Calu3 (cell line): ENCODE measurements at regions not wholly inside any gene's neighbourhood (a gene's known extent, or its start where the extent isn't known, plus 50 kb on each side); places are given as distances from the start of the nearest gene placed in this dataset.

Experiments
- BruUV-seq: library from RNA; stranded (reverse); fragments of 400-500 nt; replicated peaks from 2 replicates; lab custom pipeline; 2021; lab: Mats Ljungman, UMichigan
- CTCF ChIA-PET: fragments of 300-600 bp; sonication (Branson Sonifier 250); formaldehyde crosslinking; loops from one replicate; lab custom pipeline; 2022; ENCODE audit warnings: antibody characterized with exemption; lab: Charles Lee
- DNase-seq: peaks from one replicate; pipeline ENCODE4 v3.0.0; 2022
- H3K27ac Mint-ChIP-seq: one replicate; pipeline ENCODE4 v1.8.0; 2022; ENCODE audit warnings: mixed read lengths; ENCODE audit not compliant: unreplicated experiment
- H3K27me3 Mint-ChIP-seq: one replicate; pipeline ENCODE4 v1.8.0; 2022; ENCODE audit warnings: mixed read lengths; ENCODE audit not compliant: unreplicated experiment
- H3K36me3 Mint-ChIP-seq: one replicate; pipeline ENCODE4 v1.8.0; 2022; ENCODE audit warnings: mild to moderate bottlenecking, moderate library complexity, mixed read lengths; ENCODE audit not compliant: insufficient read depth, unreplicated experiment
- H3K4me1 Mint-ChIP-seq: one replicate; pipeline ENCODE4 v1.8.0; 2022; ENCODE audit warnings: mild to moderate bottlenecking, low read depth, mixed read lengths; ENCODE audit not compliant: unreplicated experiment
- H3K4me3 Mint-ChIP-seq: one replicate; pipeline ENCODE4 v1.8.0; 2022; ENCODE audit warnings: mild to moderate bottlenecking, low read depth, moderate library complexity, mixed read lengths; ENCODE audit not compliant: unreplicated experiment
- H3K9me3 Mint-ChIP-seq: one replicate; pipeline ENCODE4 v1.8.0; 2022; ENCODE audit warnings: low read depth, mixed read lengths; ENCODE audit not compliant: unreplicated experiment
- CTCF ChIP-seq: fragments of 200-600 bp; IDR thresholded peaks from one replicate; pipeline ENCODE4 v1.8.0; 2022; ENCODE audit warnings: antibody characterized with exemption; ENCODE audit not compliant: unreplicated experiment
- intact Hi-C: fragments of 100-400 bp; cut with micrococcal nuclease; formaldehyde crosslinking; loops from one replicate; pipeline ENCODE4 v1.10.0; 2022; ENCODE audit not compliant: unreplicated experiment

- Mint-ChIP-seq H3K9me3 (no peaks in the 10 kb centered on the region), H3K27me3 (no peaks in the 10 kb centered on the region), H3K4me3 (no peak overlapping the region), H3K4me1 (no peaks in the 10 kb centered on the region), H3K27ac (no peak overlapping the region), H3K36me3 (no peaks in the 10 kb centered on the region)
- CTCF ChIA-PET = no interaction called here
- no TSS peak for BruUV-seq
- no peak for DNase-seq
- intact Hi-C loops = no loop called here
- TF ChIP-seq CTCF = no peak
These were observed 243.9 kb upstream of the SIX2 start for GRCh38 chr2:45253151-45253550.

GRCh38 chr2:45250176-45250575 is 240.9 kb upstream of the SIX2 start:
- Mint-ChIP-seq H3K27ac (no peak overlapping the region), H3K27me3 (no peaks in the 10 kb centered on the region), H3K9me3 (no peaks in the 10 kb centered on the region), H3K36me3 (no peaks in the 10 kb centered on the region), H3K4me3 (no peak overlapping the region), H3K4me1 (no peaks in the 10 kb centered on the region)
- no peak for TF ChIP-seq CTCF
- no peak for DNase-seq
- CTCF ChIA-PET = no interaction called here
- intact Hi-C loops = no loop called here
- no TSS peak for BruUV-seq

- no peak for DNase-seq
- Mint-ChIP-seq H3K36me3 (no peaks in the 10 kb centered on the region), H3K27me3 (no peaks in the 10 kb centered on the region), H3K4me1 (no peaks in the 10 kb centered on the region), H3K9me3 (no peaks in the 10 kb centered on the region), H3K4me3 (no peak overlapping the region), H3K27ac (no peak overlapping the region)
- CTCF ChIA-PET = interaction anchor here (0.7 kb wide), 2 partner anchors 92 to 115 kb away, joined by 4 read pairs; no protein-coding TSS in a partner anchor
- BruUV-seq = no TSS peak
- intact Hi-C loops = no loop called here
- TF ChIP-seq CTCF = no peak
These were observed 239.0 kb upstream of the SIX2 start for GRCh38 chr2:45248214-45248613.

GRCh38 chr2:45244928-45245327 is 235.7 kb upstream of the SIX2 start:
- BruUV-seq = no TSS peak
- no peak overlapping the region for H3K4me3 Mint-ChIP-seq
- CTCF ChIA-PET = no interaction called here
- TF ChIP-seq CTCF = no peak
- DNase-seq = no peak
- no peaks in the 10 kb centered on the region for H3K9me3 Mint-ChIP-seq
- H3K4me1 Mint-ChIP-seq = peaks cover 8% of the 10 kb centered on the region
- intact Hi-C loops = no loop called here
- no peaks in the 10 kb centered on the region for H3K36me3 Mint-ChIP-seq
- no peaks in the 10 kb centered on the region for H3K27me3 Mint-ChIP-seq
- no peak overlapping the region for H3K27ac Mint-ChIP-seq
